Esophagus mucosa (tissue), 1 donor: ENCODE measurements at regions not wholly inside any gene's neighbourhood (a gene's known extent, or its start where the extent isn't known, plus 50 kb on each side); places are given as distances from the start of the nearest gene placed in this dataset.

Source experiments
- ATAC-seq: fragments of 200-7000 bp; cut with Tn5 transposase; one replicate; pipeline ENCODE4 v1.9.1; 2020
- donor health status: DM: yes; HTN: yes; CAD: no.

DNA sequence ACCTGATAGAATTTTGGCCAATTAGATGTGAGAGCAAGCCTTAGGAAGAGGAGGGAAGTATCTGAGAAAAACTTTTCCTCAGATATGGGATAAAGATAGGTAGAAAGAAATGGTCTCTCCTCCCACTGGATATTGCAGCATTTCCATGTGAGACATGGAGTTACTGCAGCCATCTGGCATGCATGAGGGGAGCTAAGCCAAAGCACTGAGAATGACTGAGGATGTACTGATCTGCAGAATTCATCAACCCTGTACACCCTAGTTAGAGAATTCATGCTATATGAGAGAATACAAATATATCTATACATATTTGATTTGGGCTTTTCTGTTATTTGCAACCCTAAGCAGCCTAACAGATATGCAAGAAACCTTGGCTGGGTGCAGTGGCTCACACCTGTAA lies 52.5 kb upstream of the RPL34 start:
- no peak for ATAC-seq

DNA sequence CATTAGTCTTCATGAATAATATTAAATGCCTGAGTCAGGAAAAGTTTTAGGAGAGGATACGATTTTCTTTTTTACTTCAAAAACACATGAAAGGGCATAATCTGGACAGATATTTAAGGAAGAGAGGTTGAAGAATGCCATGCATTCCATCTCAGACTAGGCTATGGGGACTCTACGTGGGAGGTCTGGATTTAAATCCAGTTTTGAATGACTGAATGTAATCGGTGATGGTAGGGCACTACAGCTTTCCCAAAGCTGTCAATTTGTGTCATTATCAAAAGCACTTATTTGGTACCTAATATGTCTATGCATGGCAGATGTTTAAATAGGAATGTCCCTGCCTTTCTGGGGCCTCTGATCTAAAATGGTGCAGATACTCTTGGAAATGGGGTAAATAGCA lies 59.3 kb upstream of the RPL34 start:
- no peak for ATAC-seq

GRCh38 chr4:108560616-108561015 lies 59.8 kb upstream of the RPL34 start:
- ATAC-seq, result peak; percentile 18

GRCh38 chr4:108559911-108560310 lies 60.5 kb upstream of the RPL34 start:
- no peak for ATAC-seq

GRCh38 chr4:108559068-108559793 lies 61.1 kb upstream of the RPL34 start:
- peak; percentile 35 for ATAC-seq

DNA sequence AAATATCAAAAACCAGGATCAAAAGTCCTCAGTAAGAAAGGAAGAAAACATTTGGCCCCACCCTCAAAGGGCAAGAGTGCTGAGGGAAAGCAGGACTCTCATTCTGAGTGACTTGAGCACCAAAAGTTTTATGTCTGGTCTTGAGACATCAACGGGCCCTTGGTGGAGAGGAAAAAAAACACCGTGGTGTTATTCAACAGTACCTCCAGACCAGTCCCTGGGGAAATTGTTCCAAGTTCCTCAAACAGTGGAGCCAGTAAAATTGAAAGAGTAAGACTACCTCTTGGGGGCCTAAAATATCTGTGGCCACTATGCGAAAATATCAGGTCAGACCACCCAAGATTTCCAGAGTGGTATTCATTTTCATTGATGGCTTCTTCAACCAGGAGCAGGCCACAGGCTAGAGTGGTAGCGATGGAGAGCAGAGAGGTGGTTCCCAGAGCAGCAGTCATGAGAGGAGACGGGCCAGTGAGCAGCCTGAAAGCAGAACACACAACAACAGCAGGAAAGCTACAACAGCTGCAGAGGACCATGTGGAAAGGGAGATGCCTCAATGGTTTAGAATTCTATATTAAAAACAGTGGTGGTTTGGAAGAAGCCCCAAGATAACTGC lies 63.7 kb upstream of the RPL34 start:
- no peak for ATAC-seq

DNA sequence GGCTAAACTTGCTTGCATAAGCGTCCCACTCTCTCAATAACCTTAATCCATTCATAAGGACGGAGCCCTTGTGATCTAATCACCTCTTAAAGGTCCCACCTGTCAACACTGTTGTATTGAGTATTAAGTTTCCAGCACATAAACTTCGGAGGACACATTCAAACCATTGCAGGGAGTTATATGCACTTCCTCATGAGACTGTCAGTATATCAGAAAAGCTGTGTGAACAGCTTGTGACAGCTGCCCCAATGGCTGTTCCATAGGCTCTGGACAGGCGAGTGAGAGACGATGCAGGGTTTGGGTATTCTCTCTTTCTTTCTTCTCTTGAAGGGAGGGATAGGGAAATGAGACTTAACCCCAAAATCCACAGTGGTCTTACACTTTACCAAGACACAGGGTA lies 64.2 kb upstream of the RPL34 start:
- ATAC-seq, result no peak

DNA sequence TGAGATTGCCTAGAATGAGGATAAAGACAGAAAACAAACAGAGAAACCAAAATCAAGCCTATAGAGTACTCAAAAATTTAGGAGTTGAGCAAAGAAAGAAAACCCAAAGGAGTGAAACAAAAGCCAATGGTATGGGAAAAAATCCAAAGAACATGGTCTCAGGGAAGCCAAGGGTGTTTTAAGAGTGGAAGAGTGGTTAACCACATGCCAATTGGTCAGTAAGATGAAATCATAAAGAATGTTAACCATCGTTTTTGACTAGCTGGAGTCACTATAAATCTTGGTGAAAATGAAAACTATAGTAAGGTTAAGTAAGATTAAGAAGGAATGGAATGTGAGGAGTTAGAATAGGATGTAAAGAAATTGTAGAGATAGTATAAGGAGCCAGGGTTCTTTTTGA lies 64.7 kb upstream of the RPL34 start:
- ATAC-seq, result no peak

DNA sequence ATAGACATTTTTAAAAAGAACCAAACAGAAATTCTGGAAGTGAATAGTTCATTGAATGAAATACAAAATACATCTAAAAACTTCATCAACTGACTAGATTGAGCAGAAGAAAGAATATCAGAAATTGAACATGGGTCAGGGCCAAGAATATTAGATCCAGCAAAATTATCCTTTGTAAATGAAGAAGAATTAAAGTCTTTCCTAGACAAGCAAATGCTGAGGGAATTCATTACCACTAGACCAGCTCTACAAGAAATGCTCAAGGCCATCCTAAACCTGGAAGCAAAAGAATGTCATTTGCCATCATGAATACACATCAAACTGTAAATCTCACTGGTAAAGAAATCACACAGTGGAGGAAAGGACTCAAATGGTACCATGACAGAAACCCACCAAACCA lies 72.7 kb upstream of the RPL34 start:
- no peak for ATAC-seq

- ATAC-seq, result no peak
These were observed 73.6 kb upstream of the RPL34 start for GRCh38 chr4:108546728-108547127.

DNA sequence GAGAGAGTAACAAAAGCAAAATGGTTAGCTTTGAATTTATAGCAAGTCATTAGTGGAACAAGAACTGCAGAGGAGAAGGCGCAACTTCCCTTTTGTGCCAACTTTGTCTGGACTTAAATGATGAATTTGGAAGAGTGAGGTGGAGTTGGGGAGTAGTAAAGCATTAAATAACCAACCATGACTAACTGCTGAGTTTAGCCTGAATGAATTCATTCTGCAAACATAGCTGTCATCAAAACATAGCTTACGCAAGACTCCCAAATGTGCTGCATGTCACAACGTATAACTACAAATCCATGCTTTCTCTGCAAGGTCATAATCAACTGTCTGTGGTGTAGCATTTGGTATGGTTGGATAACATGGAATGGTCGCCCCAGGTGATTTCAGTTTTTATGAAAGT lies 75.9 kb upstream of the RPL34 start:
- ATAC-seq, result peak; percentile 99

GRCh38 chr4:108543359-108543968 lies 76.9 kb upstream of the RPL34 start:
- ATAC-seq, result no peak

- ATAC-seq, result no peak
These were observed 79.8 kb upstream of the RPL34 start for GRCh38 chr4:108540536-108540935.

DNA sequence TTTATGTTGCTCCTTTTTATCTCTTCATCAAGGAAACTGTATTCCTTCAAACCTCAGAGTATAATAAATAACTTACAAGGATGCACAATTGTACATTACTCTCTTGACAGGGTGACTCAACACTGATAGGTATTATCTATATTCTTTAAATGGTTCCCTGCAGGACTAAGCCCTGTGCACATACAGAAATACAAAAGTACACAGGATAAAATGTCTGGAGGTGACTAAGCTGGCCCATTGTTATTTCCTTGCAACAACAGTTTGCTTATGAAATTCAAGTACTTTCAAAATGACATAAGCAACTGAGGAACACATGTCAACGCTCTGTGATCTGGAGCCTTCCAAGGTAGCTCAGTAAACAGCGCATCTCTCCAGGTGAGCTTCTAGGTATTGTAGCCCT lies 83.8 kb upstream of the RPL34 start:
- peak; percentile 76 for ATAC-seq

GRCh38 chr4:108535757-108536156 lies 84.6 kb upstream of the RPL34 start:
- no peak for ATAC-seq

DNA sequence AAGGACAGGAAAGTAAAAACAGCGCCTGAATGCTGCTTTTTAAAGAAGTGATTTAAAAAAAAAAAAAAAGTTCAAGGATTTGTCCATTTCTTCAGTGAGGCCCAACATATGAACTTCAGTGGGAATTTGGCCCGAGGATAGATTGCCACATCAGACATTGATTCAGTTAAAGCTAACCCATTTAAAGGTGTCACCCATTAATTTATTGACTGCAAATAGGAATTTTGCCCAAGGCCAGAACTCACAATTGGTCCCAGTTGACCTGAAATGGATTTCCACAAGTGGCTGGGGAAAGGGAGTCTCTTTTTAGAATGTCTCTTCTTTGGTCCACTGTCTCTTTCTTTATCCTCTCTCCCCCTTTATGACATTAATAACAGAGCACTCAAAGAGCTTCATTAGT lies 86.5 kb upstream of the RPL34 start:
- ATAC-seq, result no peak

DNA sequence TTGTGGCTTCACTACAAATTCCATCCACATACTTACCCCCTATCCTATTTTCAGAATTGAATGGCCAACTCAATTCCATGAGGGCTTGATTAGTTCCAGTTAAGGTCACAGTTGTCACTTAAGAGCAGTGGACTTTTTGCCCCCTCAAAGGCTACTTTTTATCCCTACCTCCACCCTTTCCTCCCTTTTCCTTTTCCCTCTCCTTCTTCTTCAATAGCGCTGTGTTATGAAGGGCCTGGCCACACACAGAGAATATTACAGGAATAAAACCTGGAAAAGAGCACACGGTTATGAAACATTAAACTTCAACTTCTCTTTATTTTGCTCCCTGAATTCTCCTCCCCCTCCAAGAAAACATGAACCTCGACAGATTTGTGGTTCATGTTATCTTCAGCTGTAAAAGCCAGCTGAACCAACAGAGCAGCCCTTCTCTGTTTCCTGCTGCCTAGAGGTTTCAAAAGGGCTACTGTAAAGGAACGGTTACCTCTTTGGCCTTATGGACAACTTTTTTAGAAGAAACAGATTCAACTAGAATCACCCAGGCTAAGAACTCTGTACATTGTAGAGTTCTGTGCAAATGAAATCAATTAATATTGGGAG lies 87.0 kb upstream of the RPL34 start:
- no peak for ATAC-seq

DNA sequence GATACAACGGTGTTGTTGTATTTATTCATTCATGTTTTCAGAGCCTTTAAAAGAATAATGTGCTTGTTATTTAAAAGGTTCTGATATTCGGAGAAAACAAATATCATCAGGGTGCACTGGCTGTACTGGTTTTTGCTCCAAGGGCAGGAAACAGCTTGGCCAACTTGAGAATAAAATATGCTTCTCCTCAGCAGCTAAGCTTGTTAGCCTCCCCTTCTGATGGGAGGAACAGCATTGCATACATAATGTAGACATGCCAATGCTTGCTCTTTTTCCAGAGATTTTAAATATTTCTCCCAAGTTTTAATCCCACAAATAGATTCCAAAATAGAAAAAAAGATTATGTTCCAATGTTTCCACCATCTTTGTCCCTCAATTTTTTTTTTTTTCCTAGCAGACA lies 87.6 kb upstream of the RPL34 start:
- no peak for ATAC-seq

GRCh38 chr4:108532187-108532586 lies 88.2 kb upstream of the RPL34 start:
- ATAC-seq, result no peak

DNA sequence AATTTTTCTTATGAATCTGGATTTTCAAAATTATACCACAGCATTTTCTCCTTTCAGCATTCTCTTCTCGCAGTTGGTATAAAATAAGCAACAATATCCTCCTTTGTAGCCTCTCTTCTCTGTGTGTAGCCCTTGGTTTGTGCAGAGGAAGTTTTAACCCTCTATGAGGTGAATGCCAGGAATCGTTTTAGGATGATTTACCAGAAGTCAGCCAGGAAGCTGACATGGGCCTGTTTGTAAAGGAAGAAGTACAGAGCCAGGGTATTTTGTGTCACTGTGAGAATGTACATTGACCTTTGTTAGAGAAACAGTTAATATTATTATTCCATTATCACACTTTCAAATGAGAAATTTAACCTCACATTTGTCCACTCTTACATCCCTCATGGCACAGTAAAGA lies 88.9 kb upstream of the RPL34 start:
- ATAC-seq, result no peak

- ATAC-seq, result no peak
These were observed 90.1 kb upstream of the RPL34 start for GRCh38 chr4:108529984-108530905.

DNA sequence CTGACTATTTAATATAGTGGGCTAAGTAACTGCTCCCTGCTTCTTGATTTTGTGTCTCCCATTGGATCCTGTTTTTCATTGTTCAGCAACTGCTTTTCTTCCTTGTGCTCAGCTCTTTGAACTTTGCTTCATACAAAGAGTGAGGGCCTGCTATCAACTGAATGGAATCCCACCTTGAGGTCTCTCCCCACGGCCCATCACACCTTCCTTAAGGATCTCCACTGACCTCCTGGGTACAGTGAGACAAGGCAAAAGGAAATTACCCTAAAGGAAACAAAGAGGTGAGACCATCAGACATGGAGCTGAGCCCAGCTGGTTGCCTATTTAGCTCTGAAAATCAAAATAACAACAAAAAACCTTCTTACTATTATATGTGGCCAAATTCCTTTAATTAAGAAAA lies 91.3 kb upstream of the RPL34 start:
- no peak for ATAC-seq

GRCh38 chr4:108527723-108528122 lies 92.7 kb upstream of the RPL34 start:
- no peak for ATAC-seq
